Ishikawa (cell line): ENCODE measurements at regions not wholly inside any gene's neighbourhood (a gene's known extent, or its start where the extent isn't known, plus 50 kb on each side); places are given as distances from the start of the nearest gene placed in this dataset.

Experiments used
- CEBPB ChIP-seq: IDR thresholded peaks from 2 replicates; pipeline ENCODE4 v1.6.1; 2012
- FOXM1 ChIP-seq: IDR thresholded peaks from 2 replicates; pipeline ENCODE4 v1.6.1; 2012; ENCODE audit warnings: low read depth, borderline replicate concordance
- NFIC ChIP-seq: IDR thresholded peaks from 2 replicates; pipeline ENCODE4 v1.6.1; 2012
- REST ChIP-seq: IDR thresholded peaks from 2 replicates; pipeline ENCODE4 v1.6.1; 2012; ENCODE audit warnings: low read depth, mild to moderate bottlenecking
- TCF12 ChIP-seq: IDR thresholded peaks from 2 replicates; pipeline ENCODE4 v1.6.1; 2012; ENCODE audit warnings: low read depth
- TEAD4 ChIP-seq: IDR thresholded peaks from 2 replicates; pipeline ENCODE4 v1.6.1; 2012
- USF1 ChIP-seq: IDR thresholded peaks from 2 replicates; pipeline ENCODE4 v1.6.1; 2012
- YY1 ChIP-seq: IDR thresholded peaks from 2 replicates; pipeline ENCODE4 v1.6.1; 2012; ENCODE audit warnings: low read depth
- ZBTB7A ChIP-seq: IDR thresholded peaks from 2 replicates; pipeline ENCODE4 v1.6.1; 2012; ENCODE audit warnings: low read depth
- TF ChIP-seq, protein P1 (sequence below): IDR thresholded peaks from 2 replicates; pipeline ENCODE4 v1.6.1; 2012

GRCh38 chr10:63781226-63781625 is 260.0 kb downstream of the REEP3 start:
- TF ChIP-seq USF1, result no peak
- TF ChIP-seq TEAD4, result no peak
- no peak for TF ChIP-seq TCF12
- no peak for TF ChIP-seq ZBTB7A
- no peak for TF ChIP-seq FOXM1
- TF ChIP-seq YY1, result no peak
- no peak for TF ChIP-seq REST
- no peak for TF ChIP-seq NFIC
- TF ChIP-seq, protein P1, sequence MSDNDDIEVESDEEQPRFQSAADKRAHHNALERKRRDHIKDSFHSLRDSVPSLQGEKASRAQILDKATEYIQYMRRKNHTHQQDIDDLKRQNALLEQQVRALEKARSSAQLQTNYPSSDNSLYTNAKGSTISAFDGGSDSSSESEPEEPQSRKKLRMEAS, result no peak
- no peak for TF ChIP-seq CEBPB
